ENCODE measurements at regions not wholly inside any gene's neighbourhood (a gene's known extent, or its start where the extent isn't known, plus 50 kb on each side); places are given as distances from the start of the nearest gene placed in this dataset.
"Not testable (repeated sequence)": the region's sequence is repeated elsewhere in the genome, so short reads cannot be mapped to it uniquely, and the experiment has no call there.

- CTCF ChIA-PET; H3K27ac ChIP-seq (ENCODE audit: low read depth, low read length); ATAC-seq; H2AFZ ChIP-seq (ENCODE audit: low read depth, low read length, poor library complexity, severe bottlenecking); DNase-seq (ENCODE audit: low read depth, low spot score); BruUV-seq (replicated peaks); intact Hi-C loops (cut with micrococcal nuclease); H3K4me3 ChIP-seq (replicated peaks in 1 of 2; ENCODE audit: low read depth in 1 of 2, low read length in 2 of 2); H3K4me2 ChIP-seq (ENCODE audit: low read length); H3K79me2 ChIP-seq (ENCODE audit: insufficient read depth, low read length); H3K9me2 ChIP-seq (ENCODE audit: insufficient read depth); H3K36me3 ChIP-seq (ENCODE audit: control insufficient read depth in 1 of 2, insufficient read depth in 2 of 2, low read length in 2 of 2); H3K27me3 ChIP-seq (ENCODE audit: insufficient read depth, low read length); POLR2A ChIA-PET; H3K4me1 ChIP-seq (ENCODE audit: control insufficient read depth in 1 of 2, insufficient read depth in 2 of 2, low read length in 2 of 2); RAD21 ChIA-PET (ENCODE audit: low non-redundant PET in 1 of 2, low total read pairs in 2 of 2, uncharacterized antibody in 2 of 2, unreplicated experiment in 2 of 2); H4K20me1 ChIP-seq (ENCODE audit: insufficient read depth); H3K9ac ChIP-seq (ENCODE audit: low read length): not testable (repeated sequence)
- peaks cover 4 to 15% of the 10 kb centered on the region in 2 experiments; a peak in 3 of 4 replicates for H3K9me3 ChIP-seq (ENCODE audit: control insufficient read depth in 1 of 2, insufficient read depth in 1 of 2, low read depth in 1 of 2, low read length in 2 of 2)
Measured at GRCh38 chr10:9407201-9407600, 1352.7 kb downstream of the GATA3 start.

- no peaks in the 10 kb centered on the region for H3K4me1 ChIP-seq (ENCODE audit: control insufficient read depth in 1 of 2, insufficient read depth in 2 of 2, low read length in 2 of 2)
- no peaks in the 10 kb centered on the region for H3K9me2 ChIP-seq (ENCODE audit: insufficient read depth)
- no peak for DNase-seq (ENCODE audit: low read depth, low spot score)
- ChIA-PET POLR2A (no interaction called here), CTCF (no interaction called here), RAD21 (ENCODE audit: low non-redundant PET in 1 of 2, low total read pairs in 2 of 2, uncharacterized antibody in 2 of 2, unreplicated experiment in 2 of 2) (no interaction called here)
- H3K4me2 ChIP-seq (ENCODE audit: low read length), result no peak overlapping the region
- no peak overlapping the region for H2AFZ ChIP-seq (ENCODE audit: low read depth, low read length, poor library complexity, severe bottlenecking)
- H3K9me3 ChIP-seq (ENCODE audit: control insufficient read depth in 1 of 2, insufficient read depth in 1 of 2, low read depth in 1 of 2, low read length in 2 of 2), result peaks cover 5 to 9% of the 10 kb centered on the region in 2 experiments; a peak in 2 of 4 replicates
- no peaks in the 10 kb centered on the region for H4K20me1 ChIP-seq (ENCODE audit: insufficient read depth)
- H3K79me2 ChIP-seq (ENCODE audit: insufficient read depth, low read length), result no peaks in the 10 kb centered on the region
- intact Hi-C loops (cut with micrococcal nuclease), result no loop called here
- no peaks in the 10 kb centered on the region for H3K27me3 ChIP-seq (ENCODE audit: insufficient read depth, low read length)
- no peak for TF ChIP-seq ZFX (IDR thresholded peaks at IDR 0.05)
- TF ChIP-seq ZBTB33 (IDR thresholded peaks at IDR 0.05; ENCODE audit: extremely low read depth, insufficient replicate concordance, low read length), result no peak
- TF ChIP-seq JUND (IDR thresholded peaks at IDR 0.05), result no peak
- no peak for TF ChIP-seq EZH2phosphoT487 (IDR thresholded peaks at IDR 0.05; ENCODE audit: borderline replicate concordance)
- H3K27ac ChIP-seq (ENCODE audit: low read depth, low read length), result no peak overlapping the region
- H3K4me3 ChIP-seq (replicated peaks in 1 of 2; ENCODE audit: low read depth in 1 of 2, low read length in 2 of 2), result no peak overlapping the region
- no peak overlapping the region for H3K9ac ChIP-seq (ENCODE audit: low read length)
- ATAC-seq, result no peak
- no TSS peak for BruUV-seq (replicated peaks)
- no peaks in the 10 kb centered on the region for H3K36me3 ChIP-seq (ENCODE audit: control insufficient read depth in 1 of 2, insufficient read depth in 2 of 2, low read length in 2 of 2)
Measured at GRCh38 chr10:9416331-9416730, 1361.8 kb downstream of the GATA3 start.

Measured in HCT116 (cell line).